ENCODE measurements at regions not wholly inside any gene's neighbourhood (a gene's known extent, or its start where the extent isn't known, plus 50 kb on each side); places are given as distances from the start of the nearest gene placed in this dataset.

DNA sequence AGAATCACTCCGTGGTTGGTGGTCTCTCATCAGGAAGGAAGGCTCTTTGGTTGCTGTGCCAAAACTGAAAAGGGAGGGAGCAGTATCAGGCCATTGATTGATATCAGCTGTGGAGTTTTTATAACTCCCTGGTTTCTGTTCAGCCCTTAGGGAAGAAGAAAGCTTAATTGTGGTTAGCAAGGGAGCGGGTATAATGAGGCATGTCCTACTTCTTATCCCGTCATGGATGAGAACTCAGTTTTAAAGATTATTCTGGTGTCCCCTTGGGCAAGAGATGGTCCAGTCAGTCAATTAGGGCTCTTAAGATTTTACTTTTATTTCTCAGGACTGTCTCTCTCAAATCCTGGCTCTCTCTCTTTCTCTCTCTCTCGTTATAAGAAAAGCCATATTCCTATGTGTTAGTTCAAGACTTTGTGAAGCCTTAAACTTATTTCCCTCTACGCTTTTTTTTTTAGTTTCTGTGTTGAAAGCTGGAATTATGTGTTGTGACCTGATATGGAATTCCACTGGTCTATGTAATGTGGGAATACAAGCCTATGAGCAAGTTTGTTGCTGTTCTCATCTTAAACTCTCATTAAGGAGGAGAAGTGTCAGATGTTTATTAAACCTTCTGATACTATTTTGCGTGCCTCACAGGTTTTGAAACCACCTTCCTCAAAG lies 514.0 kb upstream of the CDH2 start:
- TF ChIP-seq MEIS1 (CRISPR knock-in tag; IDR thresholded peaks at IDR 0.05; ENCODE audit: borderline replicate concordance) (no peak), ZNF324 (tag by site-specific recombination; IDR thresholded peaks at IDR 0.05) (no peak), ZNF768 (tag by site-specific recombination; IDR thresholded peaks at IDR 0.05) (no peak), ZBTB21 (tag by site-specific recombination; IDR thresholded peaks at IDR 0.05) (no peak), ZNF211 (tag by site-specific recombination; IDR thresholded peaks at IDR 0.05; ENCODE audit: low read depth) (no peak), ZNF555 (tag by site-specific recombination; conservative IDR thresholded peaks at IDR 0.05) (no peak), ZIC2 (tag by site-specific recombination; IDR thresholded peaks at IDR 0.05) (no peak), ZNF600 (tag by site-specific recombination; IDR thresholded peaks at IDR 0.05) (no peak), ZNF121 (tag by site-specific recombination; IDR thresholded peaks at IDR 0.05) (no peak)
- TF ChIP-seq, protein P1, sequence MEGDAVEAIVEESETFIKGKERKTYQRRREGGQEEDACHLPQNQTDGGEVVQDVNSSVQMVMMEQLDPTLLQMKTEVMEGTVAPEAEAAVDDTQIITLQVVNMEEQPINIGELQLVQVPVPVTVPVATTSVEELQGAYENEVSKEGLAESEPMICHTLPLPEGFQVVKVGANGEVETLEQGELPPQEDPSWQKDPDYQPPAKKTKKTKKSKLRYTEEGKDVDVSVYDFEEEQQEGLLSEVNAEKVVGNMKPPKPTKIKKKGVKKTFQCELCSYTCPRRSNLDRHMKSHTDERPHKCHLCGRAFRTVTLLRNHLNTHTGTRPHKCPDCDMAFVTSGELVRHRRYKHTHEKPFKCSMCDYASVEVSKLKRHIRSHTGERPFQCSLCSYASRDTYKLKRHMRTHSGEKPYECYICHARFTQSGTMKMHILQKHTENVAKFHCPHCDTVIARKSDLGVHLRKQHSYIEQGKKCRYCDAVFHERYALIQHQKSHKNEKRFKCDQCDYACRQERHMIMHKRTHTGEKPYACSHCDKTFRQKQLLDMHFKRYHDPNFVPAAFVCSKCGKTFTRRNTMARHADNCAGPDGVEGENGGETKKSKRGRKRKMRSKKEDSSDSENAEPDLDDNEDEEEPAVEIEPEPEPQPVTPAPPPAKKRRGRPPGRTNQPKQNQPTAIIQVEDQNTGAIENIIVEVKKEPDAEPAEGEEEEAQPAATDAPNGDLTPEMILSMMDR (tag by site-specific recombination; IDR thresholded peaks at IDR 0.05) = no peak
